Stomach (tissue), 4 donors: ENCODE measurements at regions not wholly inside any gene's neighbourhood (a gene's known extent, or its start where the extent isn't known, plus 50 kb on each side); places are given as distances from the start of the nearest gene placed in this dataset.

Experiments
- EP300 ChIP-seq: sonication (generic); formaldehyde crosslinking; IDR thresholded peaks from one replicate; pipeline ENCODE4 v1.6.1; 2017; ENCODE audit warnings: antibody characterized with exemption
- POLR2A ChIP-seq, 4 donors: fragments of 450-650 bp; IDR thresholded peaks; one replicate each; pipeline ENCODE4 v1.6.1; 2016; ENCODE audit warnings: antibody characterized with exemption in 4 of 4, control low read depth in 2 of 4, mild to moderate bottlenecking in 1 of 4, moderate library complexity in 1 of 4
- POLR2AphosphoS5 ChIP-seq, 3 donors: sonication (generic); formaldehyde crosslinking; IDR thresholded peaks; one replicate each; pipeline ENCODE4 v1.6.1; 2016; ENCODE audit warnings: antibody characterized with exemption in 3 of 3
- TF ChIP-seq, protein P1 (sequence below), 7 experiments: fragments of 450-650 bp in 4 of 7; fragments of 200-600 bp in 3 of 7; sonication (generic) in 3 of 7; IDR thresholded peaks; one replicate each; pipeline ENCODE4 v1.5.1; 2016 to 2019; ENCODE audit warnings: antibody characterized with exemption in 7 of 7, control low read depth in 2 of 7, mild to moderate bottlenecking in 1 of 7

- TF ChIP-seq POLR2A (IDR thresholded peaks at IDR 0.05) (no peak), POLR2AphosphoS5 (IDR thresholded peaks at IDR 0.05) (no peak), EP300 (no peak)
- TF ChIP-seq, protein P1, sequence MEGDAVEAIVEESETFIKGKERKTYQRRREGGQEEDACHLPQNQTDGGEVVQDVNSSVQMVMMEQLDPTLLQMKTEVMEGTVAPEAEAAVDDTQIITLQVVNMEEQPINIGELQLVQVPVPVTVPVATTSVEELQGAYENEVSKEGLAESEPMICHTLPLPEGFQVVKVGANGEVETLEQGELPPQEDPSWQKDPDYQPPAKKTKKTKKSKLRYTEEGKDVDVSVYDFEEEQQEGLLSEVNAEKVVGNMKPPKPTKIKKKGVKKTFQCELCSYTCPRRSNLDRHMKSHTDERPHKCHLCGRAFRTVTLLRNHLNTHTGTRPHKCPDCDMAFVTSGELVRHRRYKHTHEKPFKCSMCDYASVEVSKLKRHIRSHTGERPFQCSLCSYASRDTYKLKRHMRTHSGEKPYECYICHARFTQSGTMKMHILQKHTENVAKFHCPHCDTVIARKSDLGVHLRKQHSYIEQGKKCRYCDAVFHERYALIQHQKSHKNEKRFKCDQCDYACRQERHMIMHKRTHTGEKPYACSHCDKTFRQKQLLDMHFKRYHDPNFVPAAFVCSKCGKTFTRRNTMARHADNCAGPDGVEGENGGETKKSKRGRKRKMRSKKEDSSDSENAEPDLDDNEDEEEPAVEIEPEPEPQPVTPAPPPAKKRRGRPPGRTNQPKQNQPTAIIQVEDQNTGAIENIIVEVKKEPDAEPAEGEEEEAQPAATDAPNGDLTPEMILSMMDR (IDR thresholded peaks at IDR 0.05) = no peak
These were observed 58.1 kb upstream of the P3H2 start for GRCh38 chr3:190178779-190179178.
